ENCODE measurements at regions not wholly inside any gene's neighbourhood (a gene's known extent, or its start where the extent isn't known, plus 50 kb on each side); places are given as distances from the start of the nearest gene placed in this dataset.

- TF ChIP-seq MLLT1 (IDR thresholded peaks at IDR 0.05) (no peak), ZBTB4 (CRISPR knock-in tag; IDR thresholded peaks at IDR 0.05) (no peak), BACH1 (IDR thresholded peaks at IDR 0.05; ENCODE audit: borderline replicate concordance) (no peak), ZBTB40 (IDR thresholded peaks at IDR 0.05; ENCODE audit: borderline replicate concordance) (no peak), SMAD1 (IDR thresholded peaks at IDR 0.05; ENCODE audit: low read depth, partially characterized antibody) (no peak), NFIC (IDR thresholded peaks at IDR 0.05; ENCODE audit: low read depth, low read length) (peak; percentile 86), KLF5 (IDR thresholded peaks at IDR 0.05; ENCODE audit: partially characterized antibody) (no peak), MTA3 (IDR thresholded peaks at IDR 0.05; ENCODE audit: borderline replicate concordance, low read length) (0 out of 2 replicates have a peak, but pooled peaks have one; percentile 47), PRDM15 (CRISPR knock-in tag; IDR thresholded peaks at IDR 0.05) (no peak), KDM1A (IDR thresholded peaks at IDR 0.05; ENCODE audit: borderline replicate concordance) (no peak), EED (IDR thresholded peaks at IDR 0.05; ENCODE audit: low read depth) (peak; percentile 87), USF2 (IDR thresholded peaks at IDR 0.05; ENCODE audit: borderline replicate concordance, low read depth, low read length) (no peak), PBX3 (IDR thresholded peaks at IDR 0.05; ENCODE audit: insufficient replicate concordance, low read depth, low read length) (no peak)
These were observed 96.4 kb upstream of the NOL4 start (continued) for GRCh38 chr18:34321066-34321465.

Measured in GM12878 (cell line).